NT2/D1 (cell line): ENCODE measurements at regions not wholly inside any gene's neighbourhood (a gene's known extent, or its start where the extent isn't known, plus 50 kb on each side); places are given as distances from the start of the nearest gene placed in this dataset.

Experiments
- YY1 ChIP-seq: IDR thresholded peaks from 2 replicates; pipeline ENCODE4 v1.6.1; 2011; ENCODE audit not compliant: insufficient read length, insufficient read depth
- ZNF274 ChIP-seq: IDR thresholded peaks from 2 replicates; pipeline ENCODE4 v1.6.1; 2011; ENCODE audit warnings: mild to moderate bottlenecking, low read depth, low read length

GRCh38 chr6:166014966-166015365 lies 152.7 kb downstream of the TBXT start:
- TF ChIP-seq YY1 (no peak), ZNF274 (no peak)
